GM19035 (cell line): ENCODE measurements at regions not wholly inside any gene's neighbourhood (a gene's known extent, or its start where the extent isn't known, plus 50 kb on each side); places are given as distances from the start of the nearest gene placed in this dataset.

Source experiments
- ATAC-seq: cut with Tn5 transposase; IDR thresholded peaks from one replicate; pipeline ENCODE4 v1.9.1; 2021; ENCODE audit not compliant: unreplicated experiment

- ATAC-seq = no peak
These were observed 171.4 kb downstream of the SUCLA2 start for GRCh38 chr13:47829690-47830089.

- ATAC-seq = no peak
These were observed 174.6 kb downstream of the SUCLA2 start for GRCh38 chr13:47826471-47826870.

- no peak for ATAC-seq
These were observed 179.0 kb downstream of the SUCLA2 start for GRCh38 chr13:47822036-47822435.

- ATAC-seq = no peak
These were observed 184.2 kb downstream of the SUCLA2 start for GRCh38 chr13:47816831-47817230.

- ATAC-seq = no peak
These were observed 187.4 kb downstream of the SUCLA2 start for GRCh38 chr13:47813718-47814117.

GRCh38 chr13:47809411-47809810 lies 191.7 kb downstream of the SUCLA2 start:
- no peak for ATAC-seq

- ATAC-seq = no peak
These were observed 197.9 kb downstream of the SUCLA2 start for GRCh38 chr13:47803131-47803530.

- no peak for ATAC-seq
These were observed 199.5 kb downstream of the SUCLA2 start for GRCh38 chr13:47801555-47801954.

GRCh38 chr13:47800593-47800992 lies 200.5 kb downstream of the SUCLA2 start:
- ATAC-seq = no peak

- no peak for ATAC-seq
These were observed 202.2 kb downstream of the SUCLA2 start for GRCh38 chr13:47798906-47799305.

- no peak for ATAC-seq
These were observed 202.9 kb downstream of the SUCLA2 start for GRCh38 chr13:47798194-47798593.

- no peak for ATAC-seq
These were observed 204.3 kb downstream of the SUCLA2 start for GRCh38 chr13:47796816-47797215.

GRCh38 chr13:47794963-47795362 lies 206.1 kb downstream of the SUCLA2 start:
- no peak for ATAC-seq

- no peak for ATAC-seq
These were observed 210.3 kb downstream of the SUCLA2 start for GRCh38 chr13:47790755-47791154.

GRCh38 chr13:47788844-47789243 lies 212.2 kb downstream of the SUCLA2 start:
- ATAC-seq = no peak

GRCh38 chr13:47774671-47774994 lies 226.4 kb downstream of the SUCLA2 start:
- no peak for ATAC-seq

- ATAC-seq = no peak
These were observed 236.3 kb downstream of the SUCLA2 start for GRCh38 chr13:47764817-47765216.

GRCh38 chr13:47757466-47758080 lies 243.5 kb downstream of the SUCLA2 start:
- ATAC-seq = no peak

- no peak for ATAC-seq
These were observed 253.2 kb downstream of the SUCLA2 start for GRCh38 chr13:47747901-47748300.

GRCh38 chr13:47726394-47726793 lies 274.7 kb downstream of the SUCLA2 start:
- no peak for ATAC-seq

GRCh38 chr13:47723898-47724297 lies 277.2 kb downstream of the SUCLA2 start:
- ATAC-seq = no peak

GRCh38 chr13:47719164-47719563 lies 281.9 kb downstream of the SUCLA2 start:
- ATAC-seq = no peak

- ATAC-seq = no peak
These were observed 282.5 kb downstream of the SUCLA2 start for GRCh38 chr13:47718556-47718955.

GRCh38 chr13:47708386-47708785 lies 292.7 kb downstream of the SUCLA2 start:
- ATAC-seq = no peak
